ENCODE measurements at regions not wholly inside any gene's neighbourhood (a gene's known extent, or its start where the extent isn't known, plus 50 kb on each side); places are given as distances from the start of the nearest gene placed in this dataset.

DNA sequence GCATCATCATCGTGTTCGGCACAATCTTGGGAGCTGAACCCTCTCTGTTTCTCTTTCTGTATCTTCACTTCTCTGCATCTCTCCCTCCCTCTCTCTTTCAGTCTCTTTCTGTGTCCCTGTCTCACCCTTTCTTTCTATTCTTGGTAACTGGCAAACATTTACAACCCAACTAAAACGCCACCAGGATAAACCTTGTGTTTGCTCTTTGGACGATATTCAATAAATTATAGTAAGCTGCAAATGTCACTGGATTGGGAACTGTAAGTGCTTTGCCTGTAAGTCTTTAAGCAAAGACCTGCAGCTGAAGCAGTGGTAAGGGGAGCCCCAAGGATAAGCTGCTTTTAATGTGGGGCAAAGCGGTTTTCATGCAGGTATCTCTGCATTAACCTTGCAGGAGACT, 558.0 kb upstream of the MKI67 start:
- TF ChIP-seq RAD21 (IDR thresholded peaks at IDR 0.05; ENCODE audit: low read length) = no peak
- no peak for TF ChIP-seq GABPA (IDR thresholded peaks at IDR 0.05; ENCODE audit: low read depth)
- no peak for TF ChIP-seq NRF1 (IDR thresholded peaks at IDR 0.05; ENCODE audit: low read depth, low read length)
- TF ChIP-seq, protein P1, sequence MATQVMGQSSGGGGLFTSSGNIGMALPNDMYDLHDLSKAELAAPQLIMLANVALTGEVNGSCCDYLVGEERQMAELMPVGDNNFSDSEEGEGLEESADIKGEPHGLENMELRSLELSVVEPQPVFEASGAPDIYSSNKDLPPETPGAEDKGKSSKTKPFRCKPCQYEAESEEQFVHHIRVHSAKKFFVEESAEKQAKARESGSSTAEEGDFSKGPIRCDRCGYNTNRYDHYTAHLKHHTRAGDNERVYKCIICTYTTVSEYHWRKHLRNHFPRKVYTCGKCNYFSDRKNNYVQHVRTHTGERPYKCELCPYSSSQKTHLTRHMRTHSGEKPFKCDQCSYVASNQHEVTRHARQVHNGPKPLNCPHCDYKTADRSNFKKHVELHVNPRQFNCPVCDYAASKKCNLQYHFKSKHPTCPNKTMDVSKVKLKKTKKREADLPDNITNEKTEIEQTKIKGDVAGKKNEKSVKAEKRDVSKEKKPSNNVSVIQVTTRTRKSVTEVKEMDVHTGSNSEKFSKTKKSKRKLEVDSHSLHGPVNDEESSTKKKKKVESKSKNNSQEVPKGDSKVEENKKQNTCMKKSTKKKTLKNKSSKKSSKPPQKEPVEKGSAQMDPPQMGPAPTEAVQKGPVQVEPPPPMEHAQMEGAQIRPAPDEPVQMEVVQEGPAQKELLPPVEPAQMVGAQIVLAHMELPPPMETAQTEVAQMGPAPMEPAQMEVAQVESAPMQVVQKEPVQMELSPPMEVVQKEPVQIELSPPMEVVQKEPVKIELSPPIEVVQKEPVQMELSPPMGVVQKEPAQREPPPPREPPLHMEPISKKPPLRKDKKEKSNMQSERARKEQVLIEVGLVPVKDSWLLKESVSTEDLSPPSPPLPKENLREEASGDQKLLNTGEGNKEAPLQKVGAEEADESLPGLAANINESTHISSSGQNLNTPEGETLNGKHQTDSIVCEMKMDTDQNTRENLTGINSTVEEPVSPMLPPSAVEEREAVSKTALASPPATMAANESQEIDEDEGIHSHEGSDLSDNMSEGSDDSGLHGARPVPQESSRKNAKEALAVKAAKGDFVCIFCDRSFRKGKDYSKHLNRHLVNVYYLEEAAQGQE (IDR thresholded peaks at IDR 0.05; ENCODE audit: low read depth, low read length) = no peak
- no peak for TF ChIP-seq USF2 (IDR thresholded peaks at IDR 0.05; ENCODE audit: borderline replicate concordance, low read depth, low read length)
- TF ChIP-seq EP300 (IDR thresholded peaks at IDR 0.05; ENCODE audit: borderline replicate concordance in 1 of 2, low read depth in 1 of 2, low read length in 1 of 2) = no peak
- TF ChIP-seq, protein P2, sequence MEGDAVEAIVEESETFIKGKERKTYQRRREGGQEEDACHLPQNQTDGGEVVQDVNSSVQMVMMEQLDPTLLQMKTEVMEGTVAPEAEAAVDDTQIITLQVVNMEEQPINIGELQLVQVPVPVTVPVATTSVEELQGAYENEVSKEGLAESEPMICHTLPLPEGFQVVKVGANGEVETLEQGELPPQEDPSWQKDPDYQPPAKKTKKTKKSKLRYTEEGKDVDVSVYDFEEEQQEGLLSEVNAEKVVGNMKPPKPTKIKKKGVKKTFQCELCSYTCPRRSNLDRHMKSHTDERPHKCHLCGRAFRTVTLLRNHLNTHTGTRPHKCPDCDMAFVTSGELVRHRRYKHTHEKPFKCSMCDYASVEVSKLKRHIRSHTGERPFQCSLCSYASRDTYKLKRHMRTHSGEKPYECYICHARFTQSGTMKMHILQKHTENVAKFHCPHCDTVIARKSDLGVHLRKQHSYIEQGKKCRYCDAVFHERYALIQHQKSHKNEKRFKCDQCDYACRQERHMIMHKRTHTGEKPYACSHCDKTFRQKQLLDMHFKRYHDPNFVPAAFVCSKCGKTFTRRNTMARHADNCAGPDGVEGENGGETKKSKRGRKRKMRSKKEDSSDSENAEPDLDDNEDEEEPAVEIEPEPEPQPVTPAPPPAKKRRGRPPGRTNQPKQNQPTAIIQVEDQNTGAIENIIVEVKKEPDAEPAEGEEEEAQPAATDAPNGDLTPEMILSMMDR (IDR thresholded peaks at IDR 0.05) = no peak
- no peak for TF ChIP-seq POLR2AphosphoS5 (IDR thresholded peaks at IDR 0.05; ENCODE audit: low read depth, low read length)
- no peak for TF ChIP-seq CHD2 (IDR thresholded peaks at IDR 0.05; ENCODE audit: low read length, partially characterized antibody)
